ENCODE measurements at regions not wholly inside any gene's neighbourhood (a gene's known extent, or its start where the extent isn't known, plus 50 kb on each side); places are given as distances from the start of the nearest gene placed in this dataset.
A peak's percentile ranks its signal among the peaks of the same experiment; 100 is the strongest.

DNA sequence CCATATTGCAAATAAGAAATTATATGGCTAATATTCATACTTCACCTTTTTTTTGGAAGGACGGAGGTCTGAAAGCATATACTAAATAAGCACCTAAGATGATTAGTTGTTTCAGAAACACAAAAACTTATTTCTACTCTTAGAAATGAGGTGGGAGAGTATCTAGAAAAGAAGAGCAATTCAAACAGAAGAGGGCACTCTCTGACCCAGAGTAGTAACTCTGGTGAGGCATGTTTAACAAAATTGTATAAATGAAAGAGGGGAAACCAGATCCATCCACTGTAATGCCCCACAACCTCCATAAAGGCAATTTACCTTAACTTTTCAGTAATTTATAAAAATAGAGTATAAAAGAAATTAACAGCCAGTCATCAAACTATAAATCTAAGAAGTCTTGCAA, 669.6 kb upstream of the VRK2 start:
- no peak overlapping the region for H3K4me3 ChIP-seq (ENCODE audit: low read length)
- H3K27me3 Mint-ChIP-seq, result no peaks in the 10 kb centered on the region
- ChIA-PET POLR2A (no interaction called here), CTCF (no interaction called here)
- no peaks in the 10 kb centered on the region for H3K36me3 Mint-ChIP-seq
- no peak overlapping the region for H3K27ac Mint-ChIP-seq
- H3K27me3 ChIP-seq (ENCODE audit: control insufficient read depth in 2 of 2, insufficient read depth in 2 of 2, low read length in 2 of 2), result no peaks in the 10 kb centered on the region
- intact Hi-C loops (cut with micrococcal nuclease), result no loop called here
- H3K4me1 ChIP-seq (ENCODE audit: control insufficient read depth in 2 of 2, insufficient read depth in 2 of 2, low read length in 2 of 2), result no peaks in the 10 kb centered on the region
- H3K9me3 ChIP-seq (ENCODE audit: control insufficient read depth in 2 of 3, low read length in 3 of 3), result no peaks in the 10 kb centered on the region
- H3K27ac ChIP-seq (ENCODE audit: low read depth, low read length), result no peak overlapping the region
- DNase-seq, result no peak
- H3K36me3 ChIP-seq (ENCODE audit: control insufficient read depth in 2 of 3, insufficient read depth in 3 of 3, low read length in 3 of 3), result no peaks in the 10 kb centered on the region
- H3K4me3 Mint-ChIP-seq, result no peak overlapping the region
- H3K9me3 Mint-ChIP-seq, result peaks cover 0 to 22% (median 4%) of the 10 kb centered on the region in 11 donors
- no peaks in the 10 kb centered on the region for H3K4me1 Mint-ChIP-seq
- ATAC-seq, result no peak

DNA sequence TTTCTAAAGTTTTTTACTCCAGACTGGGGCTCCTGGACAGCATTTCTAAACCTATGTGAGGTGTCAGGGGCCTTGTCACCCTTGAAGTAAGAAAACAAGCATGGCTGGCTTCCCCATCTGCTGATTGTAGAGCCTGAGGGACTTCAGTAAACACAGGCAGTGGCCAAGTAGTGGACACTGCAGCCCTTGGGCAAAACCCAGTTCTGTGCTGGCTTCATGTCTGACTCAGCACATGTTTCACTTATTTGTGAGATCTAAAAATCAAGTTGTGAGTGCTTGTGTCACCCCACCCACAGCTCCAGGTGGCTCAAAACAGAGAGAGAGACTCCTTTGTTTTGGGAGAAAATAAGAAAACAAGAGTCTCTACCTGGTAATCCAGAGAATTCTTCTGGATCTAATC, 660.3 kb upstream of the VRK2 start:
- no peak for DNase-seq
- Histone ChIP-seq H3K4me3 (ENCODE audit: low read length) (no peak overlapping the region), H3K9me3 (ENCODE audit: control insufficient read depth in 2 of 3, low read length in 3 of 3) (peaks cover 0 to 4% (median 0%) of the 10 kb centered on the region in 3 experiments), H3K27ac (ENCODE audit: low read depth, low read length) (no peak overlapping the region), H3K4me1 (ENCODE audit: control insufficient read depth in 2 of 2, insufficient read depth in 2 of 2, low read length in 2 of 2) (no peaks in the 10 kb centered on the region), H3K36me3 (ENCODE audit: control insufficient read depth in 2 of 3, insufficient read depth in 3 of 3, low read length in 3 of 3) (no peaks in the 10 kb centered on the region), H3K27me3 (ENCODE audit: control insufficient read depth in 2 of 2, insufficient read depth in 2 of 2, low read length in 2 of 2) (no peaks in the 10 kb centered on the region)
- no peak overlapping the region for H3K4me3 Mint-ChIP-seq
- no peak overlapping the region for H3K27ac Mint-ChIP-seq
- peaks cover 6 to 55% (median 22%) of the 10 kb centered on the region in 11 donors for H3K9me3 Mint-ChIP-seq
- no peaks in the 10 kb centered on the region for H3K36me3 Mint-ChIP-seq
- no peaks in the 10 kb centered on the region for H3K4me1 Mint-ChIP-seq
- intact Hi-C loops (cut with micrococcal nuclease), result no loop called here
- no peak for ATAC-seq
- no peaks in the 10 kb centered on the region for H3K27me3 Mint-ChIP-seq
- ChIA-PET POLR2A (no interaction called here), CTCF (no interaction called here)

DNA sequence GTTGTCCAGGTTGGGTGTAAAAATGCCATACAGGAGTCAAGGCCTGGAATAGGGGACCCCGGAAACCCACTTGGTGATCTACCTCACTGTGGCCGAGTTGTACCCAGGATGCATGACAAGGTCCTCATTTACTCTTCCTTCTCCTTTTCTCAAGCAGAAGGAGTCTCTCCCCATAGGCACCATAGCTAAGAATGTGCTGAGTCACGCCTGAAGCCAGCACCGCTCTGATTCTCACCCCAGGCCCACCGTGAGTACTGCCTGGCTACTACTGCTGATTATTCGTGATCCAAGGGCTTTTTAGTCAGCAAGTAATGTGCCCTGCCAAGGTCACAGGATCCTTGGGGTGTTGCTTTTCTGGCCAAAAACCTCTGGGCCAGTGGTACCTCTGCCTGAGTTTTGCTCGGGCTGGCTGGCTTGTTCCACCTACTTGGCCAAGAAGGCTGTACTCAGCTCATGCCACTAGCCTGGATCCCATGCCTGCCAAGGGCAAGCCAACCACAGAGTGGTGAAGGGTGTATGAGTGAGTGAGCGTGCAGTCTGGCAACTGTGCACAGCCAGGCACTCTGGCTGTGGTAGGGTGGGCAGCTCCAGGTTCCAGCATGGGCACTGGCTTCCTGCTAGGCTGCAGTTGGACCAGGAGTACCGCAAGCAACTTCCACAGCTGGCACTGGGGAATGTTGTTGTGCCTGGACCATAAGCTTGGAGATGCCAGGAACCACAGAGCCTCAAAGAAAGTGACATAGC, 650.1 kb upstream of the VRK2 start:
- Histone ChIP-seq H3K4me1 (ENCODE audit: control insufficient read depth in 2 of 2, insufficient read depth in 2 of 2, low read length in 2 of 2) (no peaks in the 10 kb centered on the region), H3K27ac (ENCODE audit: low read depth, low read length) (no peak overlapping the region), H3K4me3 (ENCODE audit: low read length) (no peak overlapping the region), H3K27me3 (ENCODE audit: control insufficient read depth in 2 of 2, insufficient read depth in 2 of 2, low read length in 2 of 2) (no peaks in the 10 kb centered on the region), H3K36me3 (ENCODE audit: control insufficient read depth in 2 of 3, insufficient read depth in 3 of 3, low read length in 3 of 3) (no peaks in the 10 kb centered on the region), H3K9me3 (ENCODE audit: control insufficient read depth in 2 of 3, low read length in 3 of 3) (peaks cover 0 to 6% (median 0%) of the 10 kb centered on the region in 3 experiments)
- ATAC-seq (peak; percentile 60), DNase-seq (no peak)
- no peaks in the 10 kb centered on the region for H3K27me3 Mint-ChIP-seq
- ChIA-PET CTCF (no interaction called here), POLR2A (no interaction called here)
- H3K4me1 Mint-ChIP-seq, result no peaks in the 10 kb centered on the region
- H3K36me3 Mint-ChIP-seq, result no peaks in the 10 kb centered on the region
- peaks cover 9 to 48% (median 16%) of the 10 kb centered on the region in 11 donors for H3K9me3 Mint-ChIP-seq
- no peak overlapping the region for H3K27ac Mint-ChIP-seq
- intact Hi-C loops (cut with micrococcal nuclease), result no loop called here
- no peak overlapping the region for H3K4me3 Mint-ChIP-seq

DNA sequence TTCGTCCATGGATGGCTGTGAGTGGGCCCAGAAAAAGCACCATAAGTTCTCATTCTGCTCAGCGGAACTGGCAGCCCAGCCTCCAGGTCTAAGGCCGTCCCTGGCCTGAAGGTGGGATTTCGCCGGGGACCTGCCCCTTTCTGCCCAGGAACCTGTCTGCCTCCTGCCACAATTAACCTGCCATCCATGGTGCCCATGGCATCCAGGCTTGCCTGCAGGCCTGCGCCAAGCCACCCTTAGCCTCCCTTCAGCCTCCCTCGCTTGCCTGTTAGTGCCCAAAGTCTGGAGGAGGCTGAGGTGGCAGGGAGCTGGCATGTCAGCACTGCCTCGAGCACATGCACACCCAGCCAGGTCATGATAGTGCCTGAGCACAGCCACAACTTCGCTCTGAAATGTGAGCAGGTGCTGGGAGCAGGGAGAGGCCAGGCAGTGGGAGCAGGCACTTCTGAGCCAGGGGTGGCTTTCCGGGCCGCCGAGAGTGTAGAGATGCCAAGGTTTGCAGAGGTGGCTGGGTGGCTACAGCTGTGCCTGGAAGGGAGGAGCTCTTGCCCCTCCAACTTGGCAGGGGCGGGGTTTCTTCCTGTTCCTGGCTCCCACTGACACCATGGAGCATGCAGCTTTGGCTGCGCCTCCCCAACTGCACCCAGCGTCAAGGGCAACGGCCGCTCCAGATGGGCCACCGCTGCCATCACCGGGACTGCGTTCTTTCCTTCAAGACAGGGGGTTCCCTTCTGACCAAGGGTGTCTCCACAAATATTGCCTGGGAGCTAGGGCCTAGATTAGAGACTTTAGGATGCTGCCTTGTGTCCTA, 648.9 kb upstream of the VRK2 start:
- H3K9me3 ChIP-seq (ENCODE audit: control insufficient read depth in 2 of 3, low read length in 3 of 3), result peaks cover 0 to 6% (median 0%) of the 10 kb centered on the region in 3 experiments
- H3K27ac Mint-ChIP-seq, result no peak overlapping the region
- H3K4me1 Mint-ChIP-seq, result no peaks in the 10 kb centered on the region
- no peak for ATAC-seq
- no peak overlapping the region for H3K27ac ChIP-seq (ENCODE audit: low read depth, low read length)
- H3K36me3 ChIP-seq (ENCODE audit: control insufficient read depth in 2 of 3, insufficient read depth in 3 of 3, low read length in 3 of 3), result no peaks in the 10 kb centered on the region
- H3K36me3 Mint-ChIP-seq, result no peaks in the 10 kb centered on the region
- CTCF ChIA-PET, result no interaction called here
- H3K4me3 Mint-ChIP-seq, result no peak overlapping the region
- H3K4me1 ChIP-seq (ENCODE audit: control insufficient read depth in 2 of 2, insufficient read depth in 2 of 2, low read length in 2 of 2), result no peaks in the 10 kb centered on the region
- POLR2A ChIA-PET, result no interaction called here
- no peaks in the 10 kb centered on the region for H3K27me3 ChIP-seq (ENCODE audit: control insufficient read depth in 2 of 2, insufficient read depth in 2 of 2, low read length in 2 of 2)
- peaks cover 5 to 45% (median 14%) of the 10 kb centered on the region in 11 donors for H3K9me3 Mint-ChIP-seq
- H3K27me3 Mint-ChIP-seq, result no peaks in the 10 kb centered on the region
- intact Hi-C loops (cut with micrococcal nuclease), result no loop called here
- no peak for DNase-seq
- no peak overlapping the region for H3K4me3 ChIP-seq (ENCODE audit: low read length)

DNA sequence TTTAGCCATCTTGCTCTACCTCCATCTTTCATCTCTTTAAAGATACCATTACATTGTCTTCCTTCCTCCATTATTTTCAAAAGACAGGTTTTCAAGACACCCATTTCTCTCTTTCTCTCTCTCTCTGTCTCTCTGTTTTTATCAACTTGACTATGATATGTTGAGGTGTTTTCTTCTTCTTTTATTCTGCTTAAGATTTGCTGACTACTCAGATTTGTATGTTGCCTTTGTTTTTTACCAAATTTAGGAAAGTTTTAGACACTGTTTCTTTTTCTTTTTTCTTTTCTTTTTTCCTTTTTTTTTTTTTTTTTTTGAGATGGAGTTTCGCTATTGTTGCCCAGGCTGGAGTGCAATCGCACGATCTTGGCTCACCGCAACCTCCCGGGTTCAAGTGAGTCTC, 647.5 kb upstream of the VRK2 start:
- intact Hi-C loops (cut with micrococcal nuclease), result no loop called here
- H3K36me3 ChIP-seq (ENCODE audit: control insufficient read depth in 2 of 3, insufficient read depth in 3 of 3, low read length in 3 of 3), result no peaks in the 10 kb centered on the region
- Mint-ChIP-seq H3K9me3 (peaks cover 5 to 43% (median 14%) of the 10 kb centered on the region in 11 donors), H3K36me3 (no peaks in the 10 kb centered on the region), H3K27ac (no peak overlapping the region), H3K4me3 (no peak overlapping the region), H3K4me1 (no peaks in the 10 kb centered on the region), H3K27me3 (no peaks in the 10 kb centered on the region)
- peaks cover 0 to 6% (median 0%) of the 10 kb centered on the region in 3 experiments for H3K9me3 ChIP-seq (ENCODE audit: control insufficient read depth in 2 of 3, low read length in 3 of 3)
- ATAC-seq, result no peak
- ChIA-PET POLR2A (no interaction called here), CTCF (no interaction called here)
- no peak overlapping the region for H3K27ac ChIP-seq (ENCODE audit: low read depth, low read length)
- H3K27me3 ChIP-seq (ENCODE audit: control insufficient read depth in 2 of 2, insufficient read depth in 2 of 2, low read length in 2 of 2), result no peaks in the 10 kb centered on the region
- H3K4me3 ChIP-seq (ENCODE audit: low read length), result no peak overlapping the region
- H3K4me1 ChIP-seq (ENCODE audit: control insufficient read depth in 2 of 2, insufficient read depth in 2 of 2, low read length in 2 of 2), result no peaks in the 10 kb centered on the region
- DNase-seq, result no peak

DNA sequence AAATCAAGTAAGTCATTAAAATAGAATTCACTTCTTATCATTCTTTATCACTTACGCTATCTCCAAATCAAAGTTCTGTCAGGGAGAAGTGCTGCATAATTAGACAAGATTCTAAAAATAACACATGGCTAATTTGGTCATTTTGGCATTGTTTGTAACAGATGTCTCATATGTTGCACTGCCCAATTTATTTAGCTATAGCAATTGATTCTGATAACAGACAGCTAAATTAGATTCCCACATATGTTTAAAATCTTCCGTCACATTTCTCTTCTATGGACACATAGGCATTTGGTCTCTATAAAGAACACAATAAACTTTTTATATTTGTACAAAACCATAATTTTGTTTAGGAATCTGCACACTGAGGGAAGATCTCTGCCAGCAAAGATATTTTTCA, 644.5 kb upstream of the VRK2 start:
- no peak for ATAC-seq

DNA sequence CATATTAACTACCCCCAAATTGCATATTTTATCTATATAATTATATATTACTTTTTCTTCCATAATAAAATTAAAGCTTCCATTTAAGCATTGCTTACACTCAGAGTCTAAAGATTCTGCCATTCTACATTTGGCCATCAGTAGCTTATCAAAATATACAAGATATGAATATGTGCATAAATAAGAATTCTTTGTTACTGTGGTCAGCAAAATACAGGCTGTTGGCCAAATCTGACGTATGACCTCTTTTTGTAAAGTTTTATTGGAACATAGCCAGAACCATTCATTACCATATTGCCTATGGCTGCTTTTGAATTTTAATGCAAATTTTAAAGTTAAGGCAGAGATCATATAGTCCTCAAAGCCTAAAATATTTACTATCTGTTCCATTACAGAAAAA, 643.9 kb upstream of the VRK2 start:
- Mint-ChIP-seq H3K27me3 (no peaks in the 10 kb centered on the region), H3K27ac (no peak overlapping the region), H3K4me1 (no peaks in the 10 kb centered on the region), H3K4me3 (no peak overlapping the region), H3K36me3 (no peaks in the 10 kb centered on the region), H3K9me3 (peaks cover 3 to 24% (median 10%) of the 10 kb centered on the region in 11 donors)
- Histone ChIP-seq H3K9me3 (ENCODE audit: control insufficient read depth in 2 of 3, low read length in 3 of 3) (no peaks in the 10 kb centered on the region), H3K27ac (ENCODE audit: low read depth, low read length) (no peak overlapping the region), H3K36me3 (ENCODE audit: control insufficient read depth in 2 of 3, insufficient read depth in 3 of 3, low read length in 3 of 3) (no peaks in the 10 kb centered on the region), H3K27me3 (ENCODE audit: control insufficient read depth in 2 of 2, insufficient read depth in 2 of 2, low read length in 2 of 2) (no peaks in the 10 kb centered on the region), H3K4me3 (ENCODE audit: low read length) (no peak overlapping the region), H3K4me1 (ENCODE audit: control insufficient read depth in 2 of 2, insufficient read depth in 2 of 2, low read length in 2 of 2) (no peaks in the 10 kb centered on the region)
- ChIA-PET CTCF (no interaction called here), POLR2A (no interaction called here)
- DNase-seq (no peak), ATAC-seq (no peak)
- intact Hi-C loops (cut with micrococcal nuclease), result no loop called here

More for the DNA sequence above, 644.5 kb upstream of the VRK2 start:
- H3K4me3 Mint-ChIP-seq, result no peak overlapping the region
- peaks cover 6 to 26% (median 10%) of the 10 kb centered on the region in 11 donors for H3K9me3 Mint-ChIP-seq
- no peaks in the 10 kb centered on the region for H3K4me1 Mint-ChIP-seq
- intact Hi-C loops (cut with micrococcal nuclease), result no loop called here
- DNase-seq, result no peak
- H3K27ac Mint-ChIP-seq, result no peak overlapping the region
- ChIA-PET CTCF (no interaction called here), POLR2A (no interaction called here)
- Histone ChIP-seq H3K27ac (ENCODE audit: low read depth, low read length) (no peak overlapping the region), H3K4me1 (ENCODE audit: control insufficient read depth in 2 of 2, insufficient read depth in 2 of 2, low read length in 2 of 2) (no peaks in the 10 kb centered on the region), H3K27me3 (ENCODE audit: control insufficient read depth in 2 of 2, insufficient read depth in 2 of 2, low read length in 2 of 2) (no peaks in the 10 kb centered on the region), H3K36me3 (ENCODE audit: control insufficient read depth in 2 of 3, insufficient read depth in 3 of 3, low read length in 3 of 3) (no peaks in the 10 kb centered on the region), H3K9me3 (ENCODE audit: control insufficient read depth in 2 of 3, low read length in 3 of 3) (peaks cover 0 to 2% (median 0%) of the 10 kb centered on the region in 3 experiments), H3K4me3 (ENCODE audit: low read length) (no peak overlapping the region)
- no peaks in the 10 kb centered on the region for H3K27me3 Mint-ChIP-seq
- no peaks in the 10 kb centered on the region for H3K36me3 Mint-ChIP-seq

All from naive thymus-derived CD4-positive, alpha-beta T cell (primary cell).